Heart right ventricle (tissue), 16 donors: ENCODE measurements at regions not wholly inside any gene's neighbourhood (a gene's known extent, or its start where the extent isn't known, plus 50 kb on each side); places are given as distances from the start of the nearest gene placed in this dataset.

ENCODE experiments used
- ATAC-seq, 8 donors: fragments of 200-7000 bp; cut with Tn5 transposase; one replicate each; pipeline ENCODE4 v1.9.1; 2020; ENCODE audit warnings: mild to moderate bottlenecking in 8 of 8, moderate library complexity in 8 of 8, moderate number of reproducible peaks in 1 of 8
- DNase-seq, 2 donors: peaks; one replicate each; pipeline ENCODE4 v3.0.0-alpha.2; 2020
- H3K27ac ChIP-seq, 10 donors: fragments of 200-600 bp; sonication (generic) in 2 of 10; one replicate each; pipeline versions ENCODE4 v1.5.0 to v1.8.0; 2020 to 2022; ENCODE audit warnings: mild to moderate bottlenecking in 3 of 10
- H3K27me3 ChIP-seq, 7 donors: fragments of 200-600 bp; one replicate each; pipeline ENCODE4 v1.8.0; 2021 to 2022; ENCODE audit warnings: mild to moderate bottlenecking in 2 of 7
- H3K36me3 ChIP-seq, 9 donors: fragments of 200-600 bp; sonication (generic) in 1 of 9; one replicate each; pipeline versions ENCODE4 v1.5.0 to v1.8.0; 2020 to 2022; ENCODE audit warnings: mild to moderate bottlenecking in 2 of 9
- H3K4me1 ChIP-seq, 9 donors: fragments of 200-600 bp; sonication (generic) in 1 of 9; one replicate each; pipeline versions ENCODE4 v1.5.0 to v1.8.0; 2020 to 2022; ENCODE audit warnings: mild to moderate bottlenecking in 4 of 9
- H3K4me3 ChIP-seq, 10 donors: fragments of 200-600 bp; sonication (generic) in 2 of 10; one replicate each; pipeline versions ENCODE4 v1.5.0 to v1.8.0; 2020 to 2022; ENCODE audit warnings: mild to moderate bottlenecking in 7 of 10, moderate library complexity in 2 of 10
- H3K9me3 ChIP-seq, 11 donors: fragments of 200-600 bp in 10 of 11; sonication (generic) in 2 of 11; one replicate each; pipeline versions ENCODE4 v1.5.0 to v1.8.0; 2013 to 2022; ENCODE audit warnings: mild to moderate bottlenecking in 2 of 11, control low read depth in 1 of 11, moderate library complexity in 1 of 11
- CTCF ChIP-seq, 9 donors: fragments of 200-600 bp; sonication (generic) in 2 of 9; IDR thresholded peaks; one replicate each; pipeline versions ENCODE4 v1.5.0 to v1.8.0; 2021 to 2022; ENCODE audit warnings: antibody characterized with exemption in 9 of 9, mild to moderate bottlenecking in 5 of 9, moderate library complexity in 1 of 9
- WGBS, 2 donors: extraction: QIAGEN DNeasy Blood & Tissue Kit; methylation state at CpG; one replicate each; pipeline ENCODE4 v1.1.7; 2013; ENCODE audit warnings: inconsistent platforms in 1 of 2; 5-methylcytosine and 5-hydroxymethylcytosine counted together
- intact Hi-C, 10 donors: fragments of 100-400 bp; cut with DNase I; formaldehyde crosslinking; loops; one replicate each; pipeline versions ENCODE4 v1.11.1 to v1.14.2; 2022
- donor health status: Arrhythmogenic right ventricular cardiomyopathy.
- donor health status: ischemic (EF 13 %, LVEDD 7.1; RV severe dilation, severe dysfunction).
- donor health status: healthy with polysubstance abuse.
- donor health status: DM: no; HTN: yes; CAD: no.
- donor health status: DM: no; HTN: no; CAD: no.
- donor health status: ischemic (EF 25% LVEDD 6.9; RV normal size, moderate dysfunction).
- donor health status: ischemic (EF 25% LVEDD 5.7; RV mildly dilated, moderate dysfunction).
- donor health status: healthy.
- donor health status: DM: yes; HTN: yes; CAD: no.
- donor health status: Ischemic cardiomyopathy.
- donor health status: ischemic (EF 35%, LVEDD 5.7; RV mildly dilated, moderate dysfunction).
- donor health status: nonischemic (EF 11% LVEDD 7.7; RV severe dilation, severe dysfunction).
- donor health status: DM: yes; HTN: yes; CAD: no.
- donor health status: PGD.
- donor health status: ischemic (EF 29% LVEDD 5.4; RV normal size, mild dysfunction).
- donor health status: nonischemic (EF 23%, LVEDD 6.1; RV moderate dilation, normal function).

- peaks cover 0 to 7% (median 0%) of the 10 kb centered on the region in 11 donors for H3K9me3 ChIP-seq
- H3K4me1 ChIP-seq: peaks cover 0 to 18% (median 0%) of the 10 kb centered on the region in 9 donors
- no peak overlapping the region for H3K4me3 ChIP-seq
- H3K27me3 ChIP-seq: no peaks in the 10 kb centered on the region
- H3K27ac ChIP-seq: peak overlapping the region in 1 of 10 donors; percentile 58
- WGBS, 2 donors: 63 to 68% methylated on average over 8 of the region's 8 CpGs
- H3K36me3 ChIP-seq: no peaks in the 10 kb centered on the region
- DNase-seq (peak in 1 of 2 donors; percentile 63), ATAC-seq (peak in 3 of 8 donors; percentile 69 to 72 (median 70))
- intact Hi-C loops: no loop called here
- TF ChIP-seq CTCF (IDR thresholded peaks at IDR 0.05): no peak
These were observed 78.4 kb upstream of the MED9 start for GRCh38 chr17:17398188-17398942.

- intact Hi-C loops: no loop called here
- H3K4me3 ChIP-seq: no peak overlapping the region
- peak overlapping the region in 1 of 10 donors; percentile 58 for H3K27ac ChIP-seq
- no peak for TF ChIP-seq CTCF (IDR thresholded peaks at IDR 0.05)
- peak in 3 of 8 donors; percentile 40 to 59 (median 49) for ATAC-seq
- DNase-seq: no peak
- H3K27me3 ChIP-seq: no peaks in the 10 kb centered on the region
- peaks cover 0 to 7% (median 0%) of the 10 kb centered on the region in 11 donors for H3K9me3 ChIP-seq
- H3K36me3 ChIP-seq: no peaks in the 10 kb centered on the region
- H3K4me1 ChIP-seq: peaks cover 0 to 26% (median 4%) of the 10 kb centered on the region in 9 donors
- 85 to 88% methylated on average over 15 of the region's 15 CpGs for WGBS, 2 donors
These were observed 77.6 kb upstream of the MED9 start for GRCh38 chr17:17398943-17399926.

- Histone ChIP-seq H3K4me3 (no peak overlapping the region), H3K36me3 (no peaks in the 10 kb centered on the region), H3K27ac (no peak overlapping the region), H3K9me3 (peaks cover 0 to 7% (median 0%) of the 10 kb centered on the region in 11 donors), H3K27me3 (no peaks in the 10 kb centered on the region), H3K4me1 (peaks cover 0 to 28% (median 4%) of the 10 kb centered on the region in 9 donors)
- 91 to 93% methylated on average over 12 of the region's 12 CpGs for WGBS, 2 donors
- ATAC-seq: no peak
- no peak for DNase-seq
- no peak for TF ChIP-seq CTCF (IDR thresholded peaks at IDR 0.05)
- intact Hi-C loops: no loop called here
These were observed 76.7 kb upstream of the MED9 start for GRCh38 chr17:17400070-17400469.

GRCh38 chr17:17400566-17401184, 76.1 kb upstream of the MED9 start:
- TF ChIP-seq CTCF (IDR thresholded peaks at IDR 0.05): no peak
- Histone ChIP-seq H3K9me3 (peaks cover 0 to 7% (median 0%) of the 10 kb centered on the region in 11 donors), H3K27ac (no peak overlapping the region), H3K4me1 (peaks cover 0 to 28% (median 4%) of the 10 kb centered on the region in 9 donors), H3K4me3 (no peak overlapping the region), H3K36me3 (no peaks in the 10 kb centered on the region), H3K27me3 (no peaks in the 10 kb centered on the region)
- DNase-seq: no peak
- WGBS, 2 donors: 89% methylated on average over 14 of the region's 14 CpGs
- no peak for ATAC-seq
- intact Hi-C loops: no loop called here
